Anterior cingulate cortex (tissue), 58 donors: ENCODE measurements at regions not wholly inside any gene's neighbourhood (a gene's known extent, or its start where the extent isn't known, plus 50 kb on each side); places are given as distances from the start of the nearest gene placed in this dataset.
"Not testable (repeated sequence)": the region's sequence is repeated elsewhere in the genome, so short reads cannot be mapped to it uniquely, and the experiment has no call there.

Experiments used
- DNase-seq, 58 donors: peaks; one replicate each; lab custom pipeline; 2025; lab: John Stamatoyannopoulos, UW

GRCh38 chr7:149683898-149684297 lies 89.5 kb downstream of the ZNF467 start:
- DNase-seq = no peak

- no peak for DNase-seq
Observed at GRCh38 chr7:149683181-149683580, 90.2 kb downstream of the ZNF467 start.

DNA sequence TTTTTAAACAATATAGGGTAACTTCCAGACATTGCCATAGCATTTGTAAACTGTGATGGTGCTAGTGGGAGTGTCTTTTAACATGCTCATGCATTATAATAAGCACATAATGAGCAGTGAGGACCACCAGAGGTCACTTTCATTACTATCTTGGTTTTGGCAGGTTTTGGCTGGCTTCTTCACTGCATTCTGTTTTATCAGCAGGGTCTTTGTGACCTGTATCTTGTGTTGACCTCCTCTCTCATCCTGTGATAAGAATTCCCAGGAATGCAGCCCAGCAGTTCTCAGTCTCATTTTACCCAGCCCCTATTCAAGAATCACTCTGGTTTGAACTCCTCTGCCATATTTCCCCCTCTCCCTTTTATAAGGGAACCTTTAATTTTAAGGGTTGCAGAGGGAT lies 91.3 kb downstream of the ZNF467 start:
- no peak for DNase-seq

DNA sequence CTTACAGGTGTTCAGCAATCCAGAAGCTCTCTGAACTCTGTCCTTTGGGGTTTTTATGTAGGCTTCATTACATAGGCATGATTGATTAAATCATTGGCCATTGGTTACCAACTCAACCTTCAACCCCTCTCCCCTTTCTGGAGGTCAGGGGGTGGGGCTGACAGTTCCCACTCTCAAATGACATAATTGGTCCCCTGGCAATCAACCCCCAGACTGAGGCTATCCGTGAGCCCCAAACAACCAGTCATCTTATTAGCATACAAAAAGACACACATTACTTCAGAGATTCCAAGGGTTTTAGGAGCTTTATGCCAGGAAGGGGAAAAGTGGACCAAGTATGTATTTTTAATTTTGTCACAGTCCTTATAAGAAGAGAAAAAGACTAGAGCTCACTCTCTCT lies 92.1 kb downstream of the ZNF467 start:
- no peak for DNase-seq

- no peak for DNase-seq
Observed at GRCh38 chr7:149680331-149681025, 92.9 kb downstream of the ZNF467 start.

DNA sequence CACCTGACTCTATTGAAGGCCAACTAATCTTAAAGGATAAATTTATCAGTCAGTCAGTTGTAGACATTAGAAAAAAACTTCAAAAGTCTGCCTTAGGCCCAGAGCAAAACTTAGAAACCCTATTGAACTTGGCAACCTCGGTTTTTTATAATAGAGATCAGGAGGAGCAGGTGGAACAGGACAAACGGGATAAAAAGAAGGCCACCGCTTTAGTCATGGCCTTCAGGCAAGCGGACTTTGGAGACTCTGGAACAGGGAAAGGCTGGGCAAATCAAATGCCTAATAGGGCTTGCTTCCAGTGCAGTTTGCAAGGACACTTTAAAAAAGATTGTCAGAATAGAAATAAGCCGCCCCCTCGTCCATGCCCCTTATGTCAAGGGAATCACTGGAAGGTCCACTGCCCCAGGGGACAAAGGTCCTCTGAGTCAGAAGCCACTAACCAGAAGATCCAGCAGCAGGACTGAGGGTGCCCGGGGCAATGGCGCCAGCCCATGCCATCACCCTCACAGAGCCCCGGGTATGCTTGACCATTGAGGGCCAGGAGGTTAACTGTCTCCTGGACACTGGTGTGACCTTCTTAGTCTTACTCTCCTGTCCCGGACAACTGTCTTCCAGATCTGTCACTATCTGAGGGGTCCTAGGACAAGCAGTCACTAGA lies 98.5 kb downstream of the ZNF467 start:
- DNase-seq = not testable (repeated sequence)

- no peak for DNase-seq
Observed at GRCh38 chr7:149673006-149673405, 100.4 kb downstream of the ZNF467 start.

DNA sequence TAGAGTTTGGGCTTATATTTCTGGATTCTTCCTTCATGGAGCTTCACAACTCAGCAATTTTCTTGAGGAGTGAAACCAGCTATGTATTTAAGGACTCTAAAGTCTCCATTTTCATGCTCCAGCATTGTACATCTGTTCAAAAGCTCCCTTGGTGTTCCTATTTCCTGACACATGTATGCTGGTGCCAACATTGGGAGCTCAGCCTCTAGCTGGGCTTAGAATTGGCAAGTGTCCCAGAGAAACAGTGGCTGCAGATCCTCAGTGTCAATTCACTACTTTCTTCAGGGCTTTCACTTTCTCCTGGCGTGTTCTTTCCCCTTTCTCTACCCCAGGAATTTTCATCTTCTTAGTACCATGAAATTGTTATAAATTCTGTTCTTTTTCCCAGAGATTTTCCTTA lies 103.1 kb downstream of the ZNF467 start:
- DNase-seq = peak in 38 of 58 donors; percentile 4 to 73 (median 31)

GRCh38 chr7:149669121-149669818 lies 104.1 kb downstream of the ZNF467 start:
- no peak for DNase-seq

DNA sequence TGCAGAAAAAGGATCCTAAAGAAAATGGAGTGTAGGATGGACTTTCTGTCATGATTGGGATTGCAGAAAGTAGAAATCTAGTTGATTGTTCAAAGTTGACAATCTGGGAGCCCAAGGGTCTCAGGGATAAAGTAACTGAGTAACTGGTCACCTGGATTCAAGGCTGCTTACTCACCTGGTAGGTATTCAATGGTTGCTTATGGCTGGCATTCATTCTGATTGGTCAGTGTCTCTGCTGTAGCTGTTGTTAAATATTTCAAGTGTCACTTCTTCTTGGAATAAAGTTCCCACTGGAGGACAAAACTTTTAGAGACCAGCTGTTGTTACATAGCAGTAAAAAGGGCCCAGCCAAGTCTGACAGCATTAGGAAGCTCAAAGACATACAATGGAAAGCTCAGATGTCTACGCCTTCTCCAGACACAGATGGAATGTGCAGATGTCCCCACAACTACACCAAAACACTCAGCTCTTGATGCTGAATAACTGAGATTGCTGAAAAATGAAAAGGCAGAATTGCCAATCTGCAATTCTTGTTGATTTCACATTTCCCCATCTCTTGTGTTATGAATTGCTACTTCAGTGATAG lies 106.9 kb downstream of the ZNF467 start:
- peak in 2 of 58 donors; percentile 6 to 12 for DNase-seq

GRCh38 chr7:149665618-149666017 lies 107.8 kb downstream of the ZNF467 start:
- DNase-seq = not testable (repeated sequence)

GRCh38 chr7:149664666-149665065 lies 108.7 kb downstream of the ZNF467 start:
- no peak for DNase-seq

DNA sequence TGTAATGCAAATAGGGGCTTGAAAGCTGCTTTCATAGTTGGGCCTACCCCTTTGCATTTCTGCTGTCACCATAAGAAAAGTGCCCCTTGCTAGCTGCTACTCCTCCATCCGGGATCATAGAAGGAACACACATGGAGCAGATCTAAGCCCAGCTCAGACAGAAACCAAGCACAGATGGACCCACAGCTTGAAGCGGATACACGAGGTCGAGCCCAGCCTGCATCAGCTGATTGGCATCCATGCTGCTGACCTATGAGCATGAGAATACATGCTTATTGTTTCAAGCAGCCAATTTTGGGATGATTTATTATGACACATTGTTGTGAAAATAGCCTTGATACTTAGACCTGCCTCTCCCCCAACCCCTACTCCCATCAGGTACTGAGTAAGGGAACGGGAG lies 109.2 kb downstream of the ZNF467 start:
- no peak for DNase-seq

GRCh38 chr7:149662591-149663095 lies 110.7 kb downstream of the ZNF467 start:
- peak in 40 of 58 donors; percentile 4 to 73 (median 32) for DNase-seq

DNA sequence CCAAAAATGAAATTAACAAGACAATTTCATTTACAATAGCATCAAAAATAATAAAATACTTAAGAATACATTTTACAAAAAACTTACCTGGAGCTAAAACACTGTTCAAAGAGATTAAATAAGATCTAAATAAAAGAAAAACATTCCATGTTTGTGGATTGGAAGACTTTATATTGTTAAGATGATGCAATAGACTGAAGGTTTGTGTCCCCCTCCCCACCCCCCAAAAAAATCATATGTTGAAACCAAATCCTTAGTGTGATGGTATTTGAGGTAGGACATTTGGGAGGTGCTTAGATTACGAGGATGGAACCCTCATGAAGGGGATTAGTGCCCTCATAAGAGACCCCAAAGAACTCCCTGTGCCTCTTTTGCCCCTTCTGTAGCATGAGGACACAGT lies 117.6 kb downstream of the ZNF467 start:
- no peak for DNase-seq

- no peak for DNase-seq
Observed at GRCh38 chr7:149654588-149654987, 118.8 kb downstream of the ZNF467 start.

GRCh38 chr7:149650190-149650589 lies 123.2 kb downstream of the ZNF467 start:
- DNase-seq = not testable (repeated sequence)

DNA sequence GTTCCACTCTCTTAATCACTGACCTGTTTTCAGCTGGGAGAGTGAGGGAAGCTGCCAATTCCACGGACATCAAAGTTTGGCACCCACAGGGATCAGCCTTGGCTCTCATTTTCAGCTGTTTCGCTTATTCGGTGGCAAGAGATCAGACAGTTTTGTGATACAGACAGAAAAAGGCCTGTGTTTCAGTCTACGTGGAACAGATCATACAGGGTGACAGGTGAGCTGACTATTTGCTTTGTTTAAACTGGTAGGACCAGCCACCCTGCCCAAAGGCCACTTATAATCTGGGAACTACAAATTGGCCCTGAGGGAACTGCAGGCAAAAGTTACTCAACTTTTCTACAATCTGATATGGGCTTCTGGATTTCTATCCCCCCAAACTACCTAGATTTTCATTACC lies 128.6 kb downstream of the ZNF467 start:
- no peak for DNase-seq

DNA sequence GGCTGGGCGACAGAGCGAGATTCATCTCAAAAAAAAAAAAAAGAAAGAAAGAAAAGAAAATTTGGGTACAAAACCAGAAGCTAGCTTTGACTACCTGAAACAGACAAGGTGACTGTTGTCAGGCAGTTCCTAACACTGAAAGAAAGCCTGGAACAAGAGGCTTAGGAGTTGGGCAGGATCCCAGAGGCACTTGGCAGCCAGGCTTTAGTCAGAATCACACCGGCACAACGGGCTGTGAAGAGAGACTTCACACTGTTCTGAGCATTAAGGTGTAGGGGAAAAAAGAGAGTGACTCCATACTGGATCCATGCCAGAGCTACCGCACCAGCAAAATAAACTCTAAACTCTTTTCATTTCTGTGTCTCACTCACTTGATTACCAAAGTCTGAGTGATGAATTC lies 130.8 kb downstream of the ZNF467 start:
- DNase-seq = peak in 2 of 58 donors; percentile 3 to 10

DNA sequence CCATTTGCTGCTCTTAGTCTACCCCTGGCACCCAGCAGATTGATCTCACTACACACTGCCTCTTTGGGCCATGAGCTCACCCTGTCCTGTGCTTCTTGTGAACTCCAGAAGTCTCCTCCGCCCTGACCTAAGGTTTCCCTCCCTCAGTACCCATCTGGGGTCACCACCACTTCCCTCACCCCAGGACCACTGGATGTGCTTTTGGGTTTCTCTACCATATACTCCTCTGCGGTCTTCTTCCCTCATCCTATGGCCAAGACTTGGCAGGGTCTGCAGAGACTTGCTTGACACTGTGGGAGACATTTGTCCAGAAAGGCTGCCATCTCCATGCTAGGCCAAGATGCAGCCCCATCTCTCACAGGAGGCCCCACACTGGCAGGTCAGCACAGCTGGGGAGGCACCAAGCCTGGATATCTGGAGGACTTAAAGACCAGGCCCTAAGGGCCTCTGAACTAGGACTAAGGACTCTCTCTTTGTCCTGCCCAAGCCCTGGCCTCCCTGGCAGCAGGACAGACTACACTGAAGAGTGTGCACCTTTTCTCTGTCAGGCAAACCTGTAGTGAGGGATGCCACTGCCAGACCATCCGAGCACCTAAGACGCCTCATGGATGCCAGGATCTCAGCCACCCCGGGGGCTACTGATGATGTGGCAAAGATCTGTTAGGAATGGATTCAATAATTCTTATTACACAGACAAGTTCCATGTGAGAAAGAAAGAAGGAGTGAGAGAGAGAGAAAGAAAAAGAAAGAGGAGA lies 134.6 kb downstream of the ZNF467 start:
- no peak for DNase-seq
